ENCODE measurements at regions not wholly inside any gene's neighbourhood (a gene's known extent, or its start where the extent isn't known, plus 50 kb on each side); places are given as distances from the start of the nearest gene placed in this dataset.

- Histone ChIP-seq H3K79me1 (ENCODE audit: low read length) (peaks cover 4% of the 10 kb centered on the region), H2BK5ac (ENCODE audit: low read depth, low read length, poor library complexity) (no peak overlapping the region), H3K27me3 (ENCODE audit: insufficient read depth, low read length) (no peaks in the 10 kb centered on the region), H2BK12ac (ENCODE audit: low read length) (no peak overlapping the region), H4K12ac (ENCODE audit: low read depth, low read length) (no peak overlapping the region), H3K18ac (ENCODE audit: low read length) (no peak overlapping the region), H4K91ac (ENCODE audit: low read depth, low read length) (no peak overlapping the region), H3K27ac (ENCODE audit: low read depth, low read length) (no peak overlapping the region), H3K4ac (ENCODE audit: low read depth, low read length) (no peak overlapping the region), H3K4me1 (ENCODE audit: control insufficient read depth in 1 of 2, insufficient read depth in 2 of 2, low read length in 2 of 2) (no peaks in the 10 kb centered on the region), H3K79me2 (ENCODE audit: control insufficient read depth, insufficient read depth, low read length, poor library complexity) (no peaks in the 10 kb centered on the region), H2AFZ (ENCODE audit: insufficient read depth, low read length, poor library complexity) (no peak overlapping the region), H3K36me3 (ENCODE audit: control insufficient read depth in 1 of 2, insufficient read depth in 2 of 2, low read length in 2 of 2) (no peaks in the 10 kb centered on the region), H2BK120ac (ENCODE audit: insufficient read depth, low read length, poor library complexity) (no peak overlapping the region), H3K9ac (ENCODE audit: low read length) (no peak overlapping the region), H2AK5ac (ENCODE audit: low read length) (no peak overlapping the region), H3K14ac (ENCODE audit: low read length) (no peak overlapping the region), H3K4me2 (ENCODE audit: low read length) (no peak overlapping the region), H4K8ac (ENCODE audit: low read depth, low read length) (no peak overlapping the region), H3K9me3 (ENCODE audit: insufficient read depth, low read depth, low read length) (no peaks in the 10 kb centered on the region), H3K23ac (ENCODE audit: low read length) (no peak overlapping the region), H3K4me3 (ENCODE audit: low read depth, low read length) (no peak overlapping the region)
- DNase-seq = no peak
- no CpG with 5 or more reads among the region's 3 CpGs for WGBS (ENCODE audit: extremely low coverage, insufficient coverage, insufficient read length)
These were observed 658.0 kb upstream of the KCNMB2 start for GRCh38 chr3:177878192-177878591.

- Histone ChIP-seq H3K18ac (ENCODE audit: low read length) (no peak overlapping the region), H3K4me2 (ENCODE audit: low read length) (no peak overlapping the region), H4K8ac (ENCODE audit: low read depth, low read length) (no peak overlapping the region), H2BK120ac (ENCODE audit: insufficient read depth, low read length, poor library complexity) (no peak overlapping the region), H3K4ac (ENCODE audit: low read depth, low read length) (no peak overlapping the region), H3K79me1 (ENCODE audit: low read length) (peaks cover 4% of the 10 kb centered on the region), H4K12ac (ENCODE audit: low read depth, low read length) (no peak overlapping the region), H4K91ac (ENCODE audit: low read depth, low read length) (no peak overlapping the region), H3K4me1 (ENCODE audit: control insufficient read depth in 1 of 2, insufficient read depth in 2 of 2, low read length in 2 of 2) (no peaks in the 10 kb centered on the region), H3K14ac (ENCODE audit: low read length) (no peak overlapping the region), H3K4me3 (ENCODE audit: low read depth, low read length) (no peak overlapping the region), H3K23ac (ENCODE audit: low read length) (no peak overlapping the region), H2BK5ac (ENCODE audit: low read depth, low read length, poor library complexity) (no peak overlapping the region), H3K79me2 (ENCODE audit: control insufficient read depth, insufficient read depth, low read length, poor library complexity) (no peaks in the 10 kb centered on the region), H2BK12ac (ENCODE audit: low read length) (no peak overlapping the region), H3K9ac (ENCODE audit: low read length) (no peak overlapping the region), H3K27ac (ENCODE audit: low read depth, low read length) (no peak overlapping the region), H3K36me3 (ENCODE audit: control insufficient read depth in 1 of 2, insufficient read depth in 2 of 2, low read length in 2 of 2) (no peaks in the 10 kb centered on the region), H3K9me3 (ENCODE audit: insufficient read depth, low read depth, low read length) (no peaks in the 10 kb centered on the region), H2AFZ (ENCODE audit: insufficient read depth, low read length, poor library complexity) (no peak overlapping the region), H2AK5ac (ENCODE audit: low read length) (no peak overlapping the region), H3K27me3 (ENCODE audit: insufficient read depth, low read length) (no peaks in the 10 kb centered on the region)
- no peak for DNase-seq
- WGBS (ENCODE audit: extremely low coverage, insufficient coverage, insufficient read length) = no CpG with 5 or more reads among the region's 4 CpGs
These were observed 657.3 kb upstream of the KCNMB2 start for GRCh38 chr3:177878957-177879356.

- Histone ChIP-seq H3K27me3 (ENCODE audit: insufficient read depth, low read length) (no peaks in the 10 kb centered on the region), H3K79me1 (ENCODE audit: low read length) (no peaks in the 10 kb centered on the region), H2AFZ (ENCODE audit: insufficient read depth, low read length, poor library complexity) (no peak overlapping the region), H2AK5ac (ENCODE audit: low read length) (no peak overlapping the region), H3K79me2 (ENCODE audit: control insufficient read depth, insufficient read depth, low read length, poor library complexity) (no peaks in the 10 kb centered on the region), H3K18ac (ENCODE audit: low read length) (no peak overlapping the region), H4K8ac (ENCODE audit: low read depth, low read length) (no peak overlapping the region), H2BK12ac (ENCODE audit: low read length) (no peak overlapping the region), H3K36me3 (ENCODE audit: control insufficient read depth in 1 of 2, insufficient read depth in 2 of 2, low read length in 2 of 2) (no peaks in the 10 kb centered on the region), H2BK120ac (ENCODE audit: insufficient read depth, low read length, poor library complexity) (no peak overlapping the region), H3K4me1 (ENCODE audit: control insufficient read depth in 1 of 2, insufficient read depth in 2 of 2, low read length in 2 of 2) (no peaks in the 10 kb centered on the region), H3K4me2 (ENCODE audit: low read length) (no peak overlapping the region), H3K9ac (ENCODE audit: low read length) (no peak overlapping the region), H4K12ac (ENCODE audit: low read depth, low read length) (no peak overlapping the region), H3K4me3 (ENCODE audit: low read depth, low read length) (no peak overlapping the region), H3K23ac (ENCODE audit: low read length) (no peak overlapping the region), H3K9me3 (ENCODE audit: insufficient read depth, low read depth, low read length) (no peaks in the 10 kb centered on the region), H4K91ac (ENCODE audit: low read depth, low read length) (no peak overlapping the region), H2BK5ac (ENCODE audit: low read depth, low read length, poor library complexity) (no peak overlapping the region), H3K4ac (ENCODE audit: low read depth, low read length) (no peak overlapping the region), H3K14ac (ENCODE audit: low read length) (no peak overlapping the region), H3K27ac (ENCODE audit: low read depth, low read length) (no peak overlapping the region)
- WGBS (ENCODE audit: extremely low coverage, insufficient coverage, insufficient read length) = no CpG with 5 or more reads among the region's 3 CpGs
- no peak for DNase-seq
These were observed 654.9 kb upstream of the KCNMB2 start for GRCh38 chr3:177881351-177881750.

GRCh38 chr3:177882124-177882648, 654.0 kb upstream of the KCNMB2 start:
- H3K4me3 ChIP-seq (ENCODE audit: low read depth, low read length) = no peak overlapping the region
- DNase-seq = no peak

More at GRCh38 chr3:177882124-177882648, 654.0 kb upstream of the KCNMB2 start:
- Histone ChIP-seq H2AK5ac (ENCODE audit: low read length) (no peak overlapping the region), H2AFZ (ENCODE audit: insufficient read depth, low read length, poor library complexity) (no peak overlapping the region), H3K9me3 (ENCODE audit: insufficient read depth, low read depth, low read length) (no peaks in the 10 kb centered on the region), H4K12ac (ENCODE audit: low read depth, low read length) (no peak overlapping the region), H2BK5ac (ENCODE audit: low read depth, low read length, poor library complexity) (no peak overlapping the region), H4K8ac (ENCODE audit: low read depth, low read length) (no peak overlapping the region), H4K91ac (ENCODE audit: low read depth, low read length) (no peak overlapping the region), H3K23ac (ENCODE audit: low read length) (no peak overlapping the region), H3K79me1 (ENCODE audit: low read length) (no peaks in the 10 kb centered on the region), H2BK12ac (ENCODE audit: low read length) (no peak overlapping the region), H3K9ac (ENCODE audit: low read length) (no peak overlapping the region), H3K4me1 (ENCODE audit: control insufficient read depth in 1 of 2, insufficient read depth in 2 of 2, low read length in 2 of 2) (no peaks in the 10 kb centered on the region), H3K4ac (ENCODE audit: low read depth, low read length) (no peak overlapping the region), H2BK120ac (ENCODE audit: insufficient read depth, low read length, poor library complexity) (no peak overlapping the region), H3K18ac (ENCODE audit: low read length) (no peak overlapping the region), H3K4me2 (ENCODE audit: low read length) (no peak overlapping the region), H3K79me2 (ENCODE audit: control insufficient read depth, insufficient read depth, low read length, poor library complexity) (no peaks in the 10 kb centered on the region), H3K27ac (ENCODE audit: low read depth, low read length) (no peak overlapping the region), H3K36me3 (ENCODE audit: control insufficient read depth in 1 of 2, insufficient read depth in 2 of 2, low read length in 2 of 2) (no peaks in the 10 kb centered on the region), H3K27me3 (ENCODE audit: insufficient read depth, low read length) (no peaks in the 10 kb centered on the region), H3K14ac (ENCODE audit: low read length) (no peak overlapping the region)
- WGBS (ENCODE audit: extremely low coverage, insufficient coverage, insufficient read length) = no CpG with 5 or more reads among the region's 5 CpGs

All from trophoblast cell (in vitro differentiated cells and primary cell).